H1 (cell line): ENCODE measurements at regions not wholly inside any gene's neighbourhood (a gene's known extent, or its start where the extent isn't known, plus 50 kb on each side); places are given as distances from the start of the nearest gene placed in this dataset.
"Not testable (repeated sequence)": the region's sequence is repeated elsewhere in the genome, so short reads cannot be mapped to it uniquely, and the experiment has no call there.

ENCODE experiments used
- CTCF ChIA-PET: fragments of 300-600 bp; sonication (Branson Sonifier 250); formaldehyde crosslinking; loops from one replicate; lab custom pipeline; 2021; ENCODE audit not compliant: partially characterized antibody; lab: Charles Lee
- POLR2A ChIA-PET: fragments of 300-600 bp; sonication (Branson Sonifier 250); formaldehyde crosslinking; loops from one replicate; lab custom pipeline; 2021; ENCODE audit warnings: inconsistent platforms; ENCODE audit not compliant: partially characterized antibody; lab: Charles Lee
- DNase-seq, 2 experiments: peaks; one replicate each; pipeline versions ENCODE4 v3.0.0 to v3.0.0-alpha.2; 2010 to 2022; ENCODE audit warnings: low spot score in 2 of 2, low read depth in 1 of 2, mixed read lengths in 1 of 2
- FAIRE-seq: peaks from 2 replicates; lab custom pipeline; 2011; peaks lifted over from hg19 to GRCh38; lab: Jason Lieb, UNC
- H2AFZ ChIP-seq: 2 replicates; pipeline ENCODE4 v1.8.1; 2012; ENCODE audit warnings: low read length, inconsistent platforms
- H2AK5ac ChIP-seq: 2 replicates; pipeline ENCODE4 v1.6.1; 2013; ENCODE audit warnings: low read depth, low read length
- H2BK120ac ChIP-seq: replicated peaks from 2 replicates; pipeline ENCODE3; 2013; ENCODE audit warnings: low read depth, low read length, inconsistent platforms
- H2BK12ac ChIP-seq: 2 replicates; pipeline ENCODE4 v1.6.1; 2013; ENCODE audit warnings: low read depth, low read length
- H2BK15ac ChIP-seq: 2 replicates; pipeline ENCODE4 v1.6.1; 2013; ENCODE audit warnings: low read length
- H2BK20ac ChIP-seq: 2 replicates; pipeline ENCODE4 v1.6.1; 2013; ENCODE audit warnings: low read length
- H2BK5ac ChIP-seq: 2 replicates; pipeline ENCODE4 v1.6.1; 2013; ENCODE audit warnings: low read depth, low read length
- H3K14ac ChIP-seq: 2 replicates; pipeline ENCODE4 v1.6.1; 2013; ENCODE audit warnings: inconsistent platforms; ENCODE audit not compliant: insufficient read length
- H3K18ac ChIP-seq: 2 replicates; pipeline ENCODE4 v1.6.1; 2013; ENCODE audit warnings: low read length; ENCODE audit errors: extremely low read depth
- H3K23ac ChIP-seq: 2 replicates; pipeline ENCODE4 v1.6.1; 2013; ENCODE audit warnings: inconsistent platforms; ENCODE audit not compliant: insufficient read length
- H3K23me2 ChIP-seq: 2 replicates; pipeline ENCODE4 v1.6.1; 2013; ENCODE audit warnings: low read depth, low read length
- H3K27ac ChIP-seq: 2 replicates; pipeline ENCODE4 v1.6.1; 2011; ENCODE audit warnings: low read depth, low read length, inconsistent platforms
- H3K27me3 ChIP-seq, 4 experiments: replicated peaks in 1 of 4; 1 replicate in 1 of 4; 2 replicates in 3 of 4; pipeline versions ENCODE4 v1.6.1 to v1.8.1; 2011 to 2013; ENCODE audit warnings: low read length in 3 of 4, mild to moderate bottlenecking in 3 of 4, inconsistent platforms in 2 of 4, mixed read lengths in 2 of 4, moderate library complexity in 1 of 4; ENCODE audit not compliant: control insufficient read depth in 3 of 4, insufficient read depth in 3 of 4; ENCODE audit errors: extremely low read depth in 1 of 4
- H3K36me3 ChIP-seq, 4 experiments: 2 replicates each; pipeline versions ENCODE4 v1.6.1 to v1.8.1; 2011 to 2013; ENCODE audit warnings: mild to moderate bottlenecking in 4 of 4, low read length in 3 of 4, moderate library complexity in 2 of 4, control low read depth in 1 of 4, inconsistent platforms in 1 of 4; ENCODE audit not compliant: insufficient read depth in 4 of 4, control insufficient read depth in 2 of 4
- H3K4ac ChIP-seq: replicated peaks from 2 replicates; pipeline ENCODE3; 2013; ENCODE audit warnings: low read length, low read depth, mixed read lengths, inconsistent platforms; ENCODE audit not compliant: insufficient read length
- H3K4me1 ChIP-seq, 4 experiments: replicated peaks in 1 of 4; 1 replicate in 1 of 4; 2 replicates in 3 of 4; pipeline versions ENCODE4 v1.6.1 to v1.8.1; 2011 to 2013; ENCODE audit warnings: low read length in 3 of 4, inconsistent platforms in 2 of 4, mixed read lengths in 1 of 4; ENCODE audit not compliant: insufficient read depth in 4 of 4, control insufficient read depth in 3 of 4
- H3K4me2 ChIP-seq, 2 experiments: 2 replicates each; pipeline versions ENCODE4 v1.6.1 to v1.8.1; 2011 to 2013; ENCODE audit warnings: low read depth in 2 of 2, low read length in 2 of 2, control low read depth in 1 of 2, inconsistent platforms in 1 of 2, mild to moderate bottlenecking in 1 of 2; ENCODE audit not compliant: insufficient read depth in 1 of 2
- H3K4me3 ChIP-seq, 4 experiments: fragments of 200-600, 300-600 bp in 1 of 4; sonication (generic), shearing (Covaris generic), sonication (Bioruptor Twin) in 1 of 4; 2 replicates each; pipeline versions ENCODE4 v1.5.1 to v1.8.1; 2011 to 2016; ENCODE audit warnings: low read length in 4 of 4, low read depth in 3 of 4, control low read depth in 2 of 4, inconsistent platforms in 2 of 4, mild to moderate bottlenecking in 2 of 4, mixed read lengths in 1 of 4, moderate library complexity in 1 of 4; ENCODE audit not compliant: insufficient read depth in 2 of 4; ENCODE audit errors: extremely low read depth in 1 of 4
- H3K56ac ChIP-seq: replicated peaks from 2 replicates; pipeline ENCODE3; 2013; ENCODE audit warnings: low read depth, mild to moderate bottlenecking, mixed read lengths, low read length, inconsistent platforms; ENCODE audit not compliant: insufficient read length
- H3K79me1 ChIP-seq: 2 replicates; pipeline ENCODE4 v1.6.1; 2013; ENCODE audit warnings: low read depth, low read length, control low read depth
- H3K79me2 ChIP-seq, 2 experiments: 2 replicates each; pipeline versions ENCODE4 v1.6.1 to v1.8.1; 2012 to 2013; ENCODE audit warnings: low read length in 2 of 2, mild to moderate bottlenecking in 2 of 2, inconsistent platforms in 1 of 2; ENCODE audit not compliant: insufficient read depth in 2 of 2, control insufficient read depth in 1 of 2
- H3K9ac ChIP-seq, 4 experiments: replicated peaks in 1 of 4; 1 replicate in 1 of 4; 2 replicates in 3 of 4; pipeline versions ENCODE4 v1.6.1 to v1.8.1; 2011 to 2013; ENCODE audit warnings: low read depth in 3 of 4, low read length in 3 of 4, control low read depth in 2 of 4, mild to moderate bottlenecking in 2 of 4, moderate library complexity in 2 of 4, inconsistent platforms in 1 of 4; ENCODE audit errors: extremely low read depth in 1 of 4
- H3K9me3 ChIP-seq, 2 experiments: 2 replicates each; pipeline versions ENCODE4 v1.6.1 to v1.8.1; 2012 to 2013; ENCODE audit warnings: mild to moderate bottlenecking in 2 of 2, moderate library complexity in 2 of 2, control low read depth in 1 of 2, inconsistent platforms in 1 of 2, low read depth in 1 of 2, low read length in 1 of 2, mixed read lengths in 1 of 2; ENCODE audit not compliant: insufficient read depth in 2 of 2
- H4K20me1 ChIP-seq, 2 experiments: replicated peaks in 1 of 2; 2 replicates each; pipeline versions ENCODE3 to v1.8.1; 2011 to 2013; ENCODE audit warnings: inconsistent platforms in 2 of 2, low read length in 2 of 2, mild to moderate bottlenecking in 1 of 2; ENCODE audit not compliant: insufficient read depth in 2 of 2, control insufficient read depth in 1 of 2
- H4K5ac ChIP-seq: 2 replicates; pipeline ENCODE4 v1.6.1; 2013; ENCODE audit warnings: low read length, low read depth, mixed read lengths, inconsistent platforms; ENCODE audit not compliant: insufficient read length
- H4K8ac ChIP-seq: 2 replicates; pipeline ENCODE4 v1.8.0; 2013; ENCODE audit warnings: mild to moderate bottlenecking, moderate library complexity, low read length, inconsistent platforms; ENCODE audit not compliant: insufficient read depth; ENCODE audit errors: extremely low read depth
- H4K91ac ChIP-seq: replicated peaks from 2 replicates; pipeline ENCODE3; 2013; ENCODE audit warnings: low read length, mixed read lengths, inconsistent platforms; ENCODE audit not compliant: insufficient read length
- KDM4A ChIP-seq: IDR thresholded peaks from one replicate; pipeline ENCODE4 v1.7.1; 2012; ENCODE audit warnings: low read depth, mild to moderate bottlenecking, moderate library complexity, low read length, inconsistent platforms; ENCODE audit not compliant: severe bottlenecking
- SUZ12 ChIP-seq: fragments of 200-600 bp; sonication (generic); IDR thresholded peaks from 2 replicates; pipeline ENCODE4 v1.6.1; 2012; ENCODE audit warnings: mild to moderate bottlenecking, inconsistent platforms, low read length, moderate library complexity, mixed read lengths
- WGBS, 2 experiments: shearing (Covaris generic) in 1 of 2; methylation state at CpG; one replicate each; pipeline versions ENCODE4 v1.1.6 to v1.1.7; 2013 to 2015; ENCODE audit warnings: low lambda C conversion rate in 2 of 2, mixed read lengths in 2 of 2, inconsistent platforms in 1 of 2, low coverage in 1 of 2, missing lambda C conversion rate in 1 of 2; ENCODE audit not compliant: insufficient replicate concordance in 2 of 2, insufficient coverage in 1 of 2, insufficient read length in 1 of 2; ENCODE audit errors: extremely low coverage in 1 of 2, missing lambda C conversion rate in 1 of 2; 5-methylcytosine and 5-hydroxymethylcytosine counted together
- TF ChIP-seq, protein P1 (sequence below): IDR thresholded peaks from 2 replicates; pipeline ENCODE4 v1.6.1; 2012; ENCODE audit warnings: inconsistent platforms

DNA sequence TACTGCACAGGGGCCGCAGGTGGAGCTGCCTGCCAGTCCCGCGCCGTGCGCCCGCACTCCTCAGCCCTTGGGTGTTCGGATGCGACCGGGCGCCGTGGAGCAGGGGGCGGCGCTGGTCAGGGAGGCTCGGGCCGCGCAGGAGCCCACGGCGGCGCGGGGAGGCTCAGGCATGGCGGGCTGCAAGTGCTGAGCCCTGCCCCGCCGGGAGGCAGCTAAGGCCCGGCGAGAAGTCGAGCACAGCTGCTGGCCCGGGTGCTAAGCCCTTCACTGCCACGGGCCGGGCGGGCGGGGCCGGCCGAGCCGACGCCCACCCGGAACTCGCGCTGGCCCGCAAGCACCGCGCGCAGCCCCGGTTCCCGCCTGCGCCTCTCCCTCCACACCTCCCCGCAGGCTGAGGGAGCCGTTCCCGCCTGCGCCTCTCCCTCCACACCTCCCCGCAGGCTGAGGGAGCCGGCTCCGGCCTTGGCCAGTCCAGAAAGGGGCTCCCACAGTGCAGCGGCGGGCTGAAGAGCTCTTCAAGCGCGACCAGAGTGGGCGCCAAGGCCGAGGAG is 653.7 kb downstream of the NR2F2 start:
- CTCF ChIA-PET = interaction anchor here (0.8 to 1.6 kb wide), 6 partner anchors 17 to 1155 kb away, joined by 3 to 6 read pairs (median 4); no protein-coding TSS in a partner anchor
- H2BK12ac ChIP-seq, H3K79me1 ChIP-seq, H3K36me3 ChIP-seq, H3K23ac ChIP-seq, H3K4ac ChIP-seq, H4K5ac ChIP-seq, H3K23me2 ChIP-seq, H2BK120ac ChIP-seq, H2BK15ac ChIP-seq, H3K18ac ChIP-seq, H2BK20ac ChIP-seq, H3K56ac ChIP-seq, H3K14ac ChIP-seq, FAIRE-seq, POLR2A ChIA-PET, H4K20me1 ChIP-seq, H3K27ac ChIP-seq, H4K91ac ChIP-seq, H3K4me1 ChIP-seq, H2AK5ac ChIP-seq, H3K9ac ChIP-seq, H2BK5ac ChIP-seq, H3K79me2 ChIP-seq: not testable (repeated sequence)
- Histone ChIP-seq H3K9me3 (peaks cover 8 to 13% of the 10 kb centered on the region in 2 experiments; a peak in 1 of 4 replicates), H3K27me3 (peaks cover 0 to 16% (median 8%) of the 10 kb centered on the region in 4 experiments; a peak in 4 of 7 replicates), H4K8ac (peak overlapping the region; percentile 35; the same call in 1 of the 2 replicates), H2AFZ (peak overlapping the region; percentile 21; the same call in 1 of the 2 replicates), H3K4me2 (peak overlapping the region; percentile 63 to 77), H3K4me3 (peak overlapping the region; percentile 12 to 63 (median 35); a peak in 6 of 8 replicates)
- TF ChIP-seq SUZ12 (peak; percentile 36; the same call in 1 of the 2 replicates), KDM4A (peak; percentile 80)
- TF ChIP-seq, protein P1, sequence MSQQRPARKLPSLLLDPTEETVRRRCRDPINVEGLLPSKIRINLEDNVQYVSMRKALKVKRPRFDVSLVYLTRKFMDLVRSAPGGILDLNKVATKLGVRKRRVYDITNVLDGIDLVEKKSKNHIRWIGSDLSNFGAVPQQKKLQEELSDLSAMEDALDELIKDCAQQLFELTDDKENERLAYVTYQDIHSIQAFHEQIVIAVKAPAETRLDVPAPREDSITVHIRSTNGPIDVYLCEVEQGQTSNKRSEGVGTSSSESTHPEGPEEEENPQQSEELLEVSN = peak; percentile 55
- peak in 1 of 2 experiments; percentile 54 for DNase-seq
- 6% methylated on average over 10 of the region's 58 CpGs; no CpG with 5 or more reads in 1 of the 2 experiments for WGBS, 2 experiments
